ENCODE measurements at regions not wholly inside any gene's neighbourhood (a gene's known extent, or its start where the extent isn't known, plus 50 kb on each side); places are given as distances from the start of the nearest gene placed in this dataset.

GRCh38 chr7:42545049-42545724, 308.2 kb upstream of the GLI3 start:
- Histone ChIP-seq H3K4me2 (ENCODE audit: insufficient read depth, low read length) (no peak overlapping the region), H3K27ac (ENCODE audit: extremely low read depth, low read depth, low read length) (no peak overlapping the region), H3K9me3 (replicated peaks; ENCODE audit: control insufficient read depth, insufficient read depth, low read depth, low read length) (no peaks in the 10 kb centered on the region), H3K9ac (ENCODE audit: insufficient read depth in 1 of 2, low read depth in 2 of 2, low read length in 2 of 2) (no peak overlapping the region), H3K9me1 (ENCODE audit: control insufficient read depth, insufficient read depth, low read length) (no peaks in the 10 kb centered on the region), H3K4me1 (replicated peaks in 1 of 2; ENCODE audit: control insufficient read depth in 2 of 2, insufficient read depth in 2 of 2, low read length in 2 of 2) (no peaks in the 10 kb centered on the region), H3K4me3 (no peak overlapping the region), H3K27me3 (ENCODE audit: control insufficient read depth in 2 of 2, insufficient read depth in 2 of 2, low read length in 2 of 2) (no peaks in the 10 kb centered on the region), H3K36me3 (ENCODE audit: control insufficient read depth, insufficient read depth, low read length) (no peaks in the 10 kb centered on the region), H2AFZ (ENCODE audit: low read depth, low read length) (no peak overlapping the region), H4K20me1 (replicated peaks; ENCODE audit: control insufficient read depth, insufficient read depth, low read length) (no peaks in the 10 kb centered on the region), H3K79me2 (ENCODE audit: control insufficient read depth, insufficient read depth, low read length) (no peaks in the 10 kb centered on the region)
- ChIA-PET CTCF (ENCODE audit: low intra/inter-chr PET ratio) (no interaction called here), POLR2A (no interaction called here)
- no peak for ATAC-seq
- TF ChIP-seq HMG20A (CRISPR knock-in tag; conservative IDR thresholded peaks at IDR 0.05) (no peak), ATF3 (IDR thresholded peaks at IDR 0.05) (no peak), ATF3 (CRISPR knock-in tag; conservative IDR thresholded peaks at IDR 0.05) (no peak), ZC3H11A (IDR thresholded peaks at IDR 0.05; ENCODE audit: low read depth, low read length) (no peak), MTA2 (IDR thresholded peaks at IDR 0.05; ENCODE audit: low read depth) (no peak), GTF2A2 (tag; IDR thresholded peaks at IDR 0.05) (no peak), ZNF146 (CRISPR knock-in tag; IDR thresholded peaks at IDR 0.05; ENCODE audit: unreplicated experiment) (no peak), ZNF431 (CRISPR knock-in tag; IDR thresholded peaks at IDR 0.05) (no peak)
- no TSS peak for BruUV-seq (replicated peaks)
- DNase-seq (ENCODE audit: extremely low read depth in 1 of 4, low spot score in 3 of 4): no peak
- in situ Hi-C loops (cut with MboI) (no loop called here), intact Hi-C loops (cut with micrococcal nuclease) (no loop called here)
- WGBS (ENCODE audit: insufficient coverage, low coverage, missing lambda C conversion rate): 4% methylated on average over 1 of the region's 1 CpG
- FAIRE-seq: no peak

Data from K562 (cell line).